DOHH2 (cell line): ENCODE measurements at regions not wholly inside any gene's neighbourhood (a gene's known extent, or its start where the extent isn't known, plus 50 kb on each side); places are given as distances from the start of the nearest gene placed in this dataset.

Experiments
- H3F3A ChIP-seq: fragments of 200-600 bp; sonication (generic), shearing (Covaris generic); 2 replicates; pipeline ENCODE4 v1.6.0; 2016; ENCODE audit warnings: antibody characterized with exemption, mild to moderate bottlenecking; ENCODE audit not compliant: control insufficient read depth, insufficient read depth
- H3K27ac ChIP-seq: fragments of 200-600 bp; sonication (generic); 2 replicates; pipeline ENCODE4 v1.5.1; 2014; ENCODE audit warnings: low read depth, mild to moderate bottlenecking, low read length, moderate library complexity
- H3K27me3 ChIP-seq: fragments of 200-600 bp; sonication (generic); 2 replicates; pipeline ENCODE4 v1.6.1; 2014; ENCODE audit warnings: mild to moderate bottlenecking, low read length, mixed read lengths; ENCODE audit not compliant: control insufficient read depth
- H3K36me3 ChIP-seq: fragments of 200-600 bp; sonication (generic); 2 replicates; pipeline ENCODE4 v1.6.1; 2014; ENCODE audit warnings: mild to moderate bottlenecking, low read length, moderate library complexity, mixed read lengths; ENCODE audit not compliant: control insufficient read depth
- H3K4me1 ChIP-seq: fragments of 200-600 bp; sonication (generic); 2 replicates; pipeline ENCODE4 v1.6.1; 2014; ENCODE audit warnings: mild to moderate bottlenecking, low read length, mixed read lengths; ENCODE audit not compliant: control insufficient read depth
- H3K4me2 ChIP-seq: fragments of 200-600 bp; sonication (generic); 2 replicates; pipeline ENCODE4 v1.6.0; 2014; ENCODE audit warnings: mild to moderate bottlenecking, low read length, moderate library complexity
- H3K4me3 ChIP-seq: fragments of 200-600 bp; sonication (generic); 2 replicates; pipeline ENCODE4 v1.5.1; 2014; ENCODE audit warnings: mild to moderate bottlenecking, low read length, mixed read lengths
- H3K79me2 ChIP-seq: fragments of 200-600 bp; sonication (generic); 2 replicates; pipeline ENCODE4 v1.6.1; 2014; ENCODE audit warnings: mild to moderate bottlenecking, low read length, mixed read lengths; ENCODE audit not compliant: control insufficient read depth
- H3K9me2 ChIP-seq: fragments of 200-600 bp; sonication (generic); replicated peaks from 2 replicates; pipeline ENCODE4 v1.6.1; 2014; ENCODE audit warnings: mild to moderate bottlenecking, low read length, mixed read lengths; ENCODE audit not compliant: control insufficient read depth
- H3K9me3 ChIP-seq: fragments of 200-600 bp; sonication (generic); 2 replicates; pipeline ENCODE4 v1.6.1; 2014; ENCODE audit warnings: antibody characterized with exemption, low read length, mixed read lengths; ENCODE audit not compliant: control insufficient read depth, insufficient read depth
- H4K20me1 ChIP-seq: fragments of 200-600 bp; sonication (generic); 2 replicates; pipeline ENCODE4 v1.6.0; 2014; ENCODE audit warnings: low read depth, mild to moderate bottlenecking, antibody characterized with exemption, low read length, moderate library complexity; ENCODE audit not compliant: control insufficient read depth, insufficient read depth
- EZH2phosphoT487 ChIP-seq: fragments of 200-600 bp; sonication (generic); IDR thresholded peaks from 2 replicates; pipeline ENCODE4 v1.6.1; 2017; ENCODE audit warnings: borderline replicate concordance, mild to moderate bottlenecking, antibody characterized with exemption, low read length, moderate library complexity, mixed read lengths
- TF ChIP-seq, protein P1 (sequence below): fragments of 200-600 bp; sonication (generic); IDR thresholded peaks from one replicate; pipeline ENCODE4 v1.5.1; 2014; ENCODE audit warnings: antibody characterized with exemption, mild to moderate bottlenecking, low read depth, low read length; ENCODE audit not compliant: poor library complexity, severe bottlenecking

DNA sequence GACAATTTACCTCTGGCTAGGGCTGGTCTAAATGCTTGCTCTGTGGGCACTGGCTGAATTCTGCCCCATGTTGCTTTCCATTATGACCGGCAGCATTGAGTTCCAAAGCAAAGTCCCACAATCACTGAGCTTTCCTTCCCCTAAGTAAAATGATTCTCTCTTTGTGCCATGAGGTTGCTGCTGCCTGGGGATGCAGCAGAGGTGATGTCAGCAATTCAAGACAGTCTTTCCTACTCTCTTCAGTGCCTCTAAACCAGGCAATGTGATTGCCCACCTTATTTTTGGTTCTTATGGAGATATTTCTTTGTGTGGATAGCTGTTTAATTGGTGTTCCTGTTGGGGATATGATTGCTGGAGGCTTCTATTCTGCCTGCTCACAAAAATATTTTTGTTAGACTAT, 1043.9 kb upstream of the EPHA7 start:
- Histone ChIP-seq H3K9me3 (no peaks in the 10 kb centered on the region), H3F3A (no peaks in the 10 kb centered on the region), H3K27ac (no peak overlapping the region), H3K4me3 (no peak overlapping the region), H3K4me1 (no peaks in the 10 kb centered on the region), H3K79me2 (no peaks in the 10 kb centered on the region), H3K27me3 (no peaks in the 10 kb centered on the region), H3K9me2 (no peaks in the 10 kb centered on the region), H3K36me3 (no peaks in the 10 kb centered on the region), H3K4me2 (no peak overlapping the region), H4K20me1 (no peaks in the 10 kb centered on the region)
- TF ChIP-seq EZH2phosphoT487: no peak
- TF ChIP-seq, protein P1, sequence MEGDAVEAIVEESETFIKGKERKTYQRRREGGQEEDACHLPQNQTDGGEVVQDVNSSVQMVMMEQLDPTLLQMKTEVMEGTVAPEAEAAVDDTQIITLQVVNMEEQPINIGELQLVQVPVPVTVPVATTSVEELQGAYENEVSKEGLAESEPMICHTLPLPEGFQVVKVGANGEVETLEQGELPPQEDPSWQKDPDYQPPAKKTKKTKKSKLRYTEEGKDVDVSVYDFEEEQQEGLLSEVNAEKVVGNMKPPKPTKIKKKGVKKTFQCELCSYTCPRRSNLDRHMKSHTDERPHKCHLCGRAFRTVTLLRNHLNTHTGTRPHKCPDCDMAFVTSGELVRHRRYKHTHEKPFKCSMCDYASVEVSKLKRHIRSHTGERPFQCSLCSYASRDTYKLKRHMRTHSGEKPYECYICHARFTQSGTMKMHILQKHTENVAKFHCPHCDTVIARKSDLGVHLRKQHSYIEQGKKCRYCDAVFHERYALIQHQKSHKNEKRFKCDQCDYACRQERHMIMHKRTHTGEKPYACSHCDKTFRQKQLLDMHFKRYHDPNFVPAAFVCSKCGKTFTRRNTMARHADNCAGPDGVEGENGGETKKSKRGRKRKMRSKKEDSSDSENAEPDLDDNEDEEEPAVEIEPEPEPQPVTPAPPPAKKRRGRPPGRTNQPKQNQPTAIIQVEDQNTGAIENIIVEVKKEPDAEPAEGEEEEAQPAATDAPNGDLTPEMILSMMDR: no peak

DNA sequence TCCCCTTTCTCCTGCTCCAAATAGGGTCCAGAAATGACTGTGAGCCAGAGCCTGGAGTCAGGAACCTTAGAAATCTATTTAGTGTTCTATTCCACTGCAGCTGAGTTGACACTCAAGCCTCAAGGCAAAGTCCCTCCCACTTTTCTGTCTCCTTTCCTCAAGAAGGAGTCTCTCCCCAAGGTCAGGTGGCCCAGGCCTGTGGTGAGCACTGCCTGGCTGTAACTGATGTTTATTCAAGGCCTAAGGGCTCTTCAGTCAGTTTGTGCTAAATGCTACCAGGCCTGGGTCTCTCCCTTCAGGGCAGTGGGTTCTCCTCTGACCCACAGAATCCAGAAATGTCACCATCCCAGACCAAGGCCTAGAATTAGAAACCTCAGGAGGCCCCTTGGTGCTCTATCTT, 1042.9 kb upstream of the EPHA7 start:
- no peaks in the 10 kb centered on the region for H3K79me2 ChIP-seq
- H3K4me3 ChIP-seq: no peak overlapping the region
- TF ChIP-seq, protein P1: no peak
- no peak for TF ChIP-seq EZH2phosphoT487
- no peaks in the 10 kb centered on the region for H4K20me1 ChIP-seq
- H3K36me3 ChIP-seq: no peaks in the 10 kb centered on the region
- no peaks in the 10 kb centered on the region for H3F3A ChIP-seq
- no peak overlapping the region for H3K27ac ChIP-seq
- H3K9me2 ChIP-seq: no peaks in the 10 kb centered on the region
- no peaks in the 10 kb centered on the region for H3K4me1 ChIP-seq
- H3K4me2 ChIP-seq: no peak overlapping the region
- H3K27me3 ChIP-seq: no peaks in the 10 kb centered on the region
- no peaks in the 10 kb centered on the region for H3K9me3 ChIP-seq

DNA sequence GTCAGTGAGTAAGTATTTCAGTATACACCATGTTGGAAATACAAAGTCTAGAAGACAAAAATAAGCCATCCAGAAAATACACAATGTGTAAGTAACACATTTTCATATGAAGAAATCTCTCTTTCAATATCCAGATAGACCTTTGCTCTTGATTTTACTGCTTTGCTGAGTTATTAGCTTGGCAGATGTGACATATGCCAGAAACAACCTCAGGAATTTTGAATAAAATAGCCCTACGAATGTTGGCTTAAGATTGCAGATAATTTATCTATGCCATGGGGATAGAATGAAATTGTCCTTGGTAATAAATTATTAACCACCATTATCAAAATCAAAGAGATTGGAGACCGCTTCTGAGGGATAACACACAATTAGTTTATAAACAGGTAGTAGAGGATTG, 1036.9 kb upstream of the EPHA7 start:
- Histone ChIP-seq H3K4me2 (no peak overlapping the region), H4K20me1 (no peaks in the 10 kb centered on the region), H3K9me2 (no peaks in the 10 kb centered on the region), H3K4me1 (no peaks in the 10 kb centered on the region), H3K79me2 (no peaks in the 10 kb centered on the region), H3K27me3 (no peaks in the 10 kb centered on the region), H3K36me3 (no peaks in the 10 kb centered on the region), H3K27ac (no peak overlapping the region), H3F3A (no peaks in the 10 kb centered on the region), H3K4me3 (no peak overlapping the region), H3K9me3 (no peaks in the 10 kb centered on the region)
- TF ChIP-seq EZH2phosphoT487: no peak
- TF ChIP-seq, protein P1: no peak

DNA sequence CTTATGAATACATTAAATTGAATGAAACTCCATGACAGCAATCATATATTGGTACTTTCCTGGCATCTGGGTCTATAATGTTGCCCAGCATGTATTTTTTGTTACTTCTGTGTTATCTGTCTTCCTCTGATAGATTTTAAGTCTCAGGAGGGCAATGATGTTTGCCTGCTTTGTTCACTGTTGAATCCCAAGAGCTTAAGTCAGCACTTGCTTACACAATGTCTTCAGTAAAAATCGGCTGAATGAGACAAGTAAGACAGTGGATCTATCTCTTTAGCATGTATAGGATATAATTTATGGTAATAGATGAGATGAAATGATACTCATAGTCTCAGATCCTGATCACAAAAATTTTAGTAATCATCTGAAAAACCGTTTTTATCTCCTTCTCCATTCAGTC, 1034.9 kb upstream of the EPHA7 start:
- H3K79me2 ChIP-seq: no peaks in the 10 kb centered on the region
- no peaks in the 10 kb centered on the region for H3K9me2 ChIP-seq
- no peaks in the 10 kb centered on the region for H3K36me3 ChIP-seq
- no peak overlapping the region for H3K4me2 ChIP-seq
- no peaks in the 10 kb centered on the region for H3K9me3 ChIP-seq
- TF ChIP-seq, protein P1: no peak
- TF ChIP-seq EZH2phosphoT487: no peak
- H3F3A ChIP-seq: no peaks in the 10 kb centered on the region
- no peaks in the 10 kb centered on the region for H3K27me3 ChIP-seq
- H3K4me1 ChIP-seq: no peaks in the 10 kb centered on the region
- H3K4me3 ChIP-seq: no peak overlapping the region
- no peaks in the 10 kb centered on the region for H4K20me1 ChIP-seq
- H3K27ac ChIP-seq: no peak overlapping the region
